Stimulated activated CD8-positive, alpha-beta memory T cell treated with anti-CD3 and anti-CD28 coated beads, Interleukin-12 subunit alpha, Interleukin-12 subunit beta, amount 100 ng/mL, for 1 hour (primary cell): ENCODE measurements at regions not wholly inside any gene's neighbourhood (a gene's known extent, or its start where the extent isn't known, plus 50 kb on each side); places are given as distances from the start of the nearest gene placed in this dataset.

Source experiments
- DNase-seq: peaks from one replicate; pipeline ENCODE4 v3.0.0-alpha.2; 2020; ENCODE audit warnings: low read depth

- no peak for DNase-seq
Observed at GRCh38 chr4:58688568-58688967, 1578.4 kb upstream of the IGFBP7 start.

- DNase-seq, result no peak
Observed at GRCh38 chr4:58679886-58680285, 1569.7 kb upstream of the IGFBP7 start.

GRCh38 chr4:58679051-58679450 is 1568.9 kb upstream of the IGFBP7 start:
- DNase-seq, result no peak

- no peak for DNase-seq
Observed at GRCh38 chr4:58669783-58670182, 1559.6 kb upstream of the IGFBP7 start.

GRCh38 chr4:58665649-58666048 is 1555.5 kb upstream of the IGFBP7 start:
- no peak for DNase-seq

GRCh38 chr4:58658701-58659100 is 1548.5 kb upstream of the IGFBP7 start:
- DNase-seq, result no peak

- no peak for DNase-seq
Observed at GRCh38 chr4:58653251-58653650, 1543.1 kb upstream of the IGFBP7 start.

GRCh38 chr4:58649226-58649625 is 1539.0 kb upstream of the IGFBP7 start:
- no peak for DNase-seq

- DNase-seq, result no peak
Observed at GRCh38 chr4:58646126-58646525, 1535.9 kb upstream of the IGFBP7 start.

- DNase-seq, result no peak
Observed at GRCh38 chr4:58644549-58644948, 1534.4 kb upstream of the IGFBP7 start.

GRCh38 chr4:58636381-58636780 is 1526.2 kb upstream of the IGFBP7 start:
- DNase-seq, result no peak

GRCh38 chr4:58617226-58617625 is 1507.0 kb upstream of the IGFBP7 start:
- no peak for DNase-seq

GRCh38 chr4:58611012-58611411 is 1500.8 kb upstream of the IGFBP7 start:
- no peak for DNase-seq

- no peak for DNase-seq
Observed at GRCh38 chr4:58606303-58606702, 1496.1 kb upstream of the IGFBP7 start.

- DNase-seq, result no peak
Observed at GRCh38 chr4:58603951-58604350, 1493.8 kb upstream of the IGFBP7 start.

GRCh38 chr4:58602731-58603359 is 1492.7 kb upstream of the IGFBP7 start:
- DNase-seq, result no peak

- DNase-seq, result no peak
Observed at GRCh38 chr4:58602022-58602421, 1491.8 kb upstream of the IGFBP7 start.

- DNase-seq, result no peak
Observed at GRCh38 chr4:58600290-58600689, 1490.1 kb upstream of the IGFBP7 start.

- no peak for DNase-seq
Observed at GRCh38 chr4:58590722-58591121, 1480.5 kb upstream of the IGFBP7 start.

- no peak for DNase-seq
Observed at GRCh38 chr4:58587856-58588255, 1477.7 kb upstream of the IGFBP7 start.

GRCh38 chr4:58566260-58566659 is 1456.1 kb upstream of the IGFBP7 start:
- no peak for DNase-seq

- DNase-seq, result no peak
Observed at GRCh38 chr4:58564695-58565475, 1454.7 kb upstream of the IGFBP7 start.

- no peak for DNase-seq
Observed at GRCh38 chr4:58561170-58561569, 1451.0 kb upstream of the IGFBP7 start.

GRCh38 chr4:58560736-58561135 is 1450.6 kb upstream of the IGFBP7 start:
- DNase-seq, result no peak
